Liver (tissue), 8 donors: ENCODE measurements at regions not wholly inside any gene's neighbourhood (a gene's known extent, or its start where the extent isn't known, plus 50 kb on each side); places are given as distances from the start of the nearest gene placed in this dataset.

ENCODE experiments used
- DNase-seq: peaks from one replicate; pipeline ENCODE4 v3.0.0-alpha.2; 2017; ENCODE audit warnings: low spot score
- H3K27ac ChIP-seq, 2 donors: one replicate each; pipeline ENCODE4 v1.7.0; 2013; ENCODE audit warnings: inconsistent platforms in 2 of 2, low read length in 2 of 2, control low read depth in 1 of 2, low read depth in 1 of 2, mild to moderate bottlenecking in 1 of 2
- H3K27me3 ChIP-seq, 4 donors: one replicate each; pipeline versions ENCODE4 v1.6.1 to v1.7.0; 2013; ENCODE audit warnings: low read length in 3 of 4, inconsistent platforms in 1 of 4, mild to moderate bottlenecking in 1 of 4, moderate library complexity in 1 of 4; ENCODE audit not compliant: control insufficient read depth in 4 of 4, insufficient read depth in 4 of 4
- H3K36me3 ChIP-seq, 4 donors: one replicate each; pipeline versions ENCODE4 v1.6.1 to v1.7.0; 2013; ENCODE audit warnings: low read length in 3 of 4, mild to moderate bottlenecking in 3 of 4, low read depth in 1 of 4, moderate library complexity in 1 of 4; ENCODE audit not compliant: control insufficient read depth in 4 of 4, insufficient read depth in 3 of 4
- H3K4me1 ChIP-seq, 4 donors: one replicate each; pipeline versions ENCODE4 v1.6.1 to v1.7.0; 2013; ENCODE audit warnings: low read length in 3 of 4, mild to moderate bottlenecking in 3 of 4, moderate library complexity in 1 of 4; ENCODE audit not compliant: control insufficient read depth in 4 of 4, insufficient read depth in 4 of 4
- H3K4me3 ChIP-seq, 3 donors: one replicate each; pipeline versions ENCODE4 v1.6.1 to v1.7.0; 2013; ENCODE audit warnings: low read length in 3 of 3, control low read depth in 1 of 3, low read depth in 1 of 3, mild to moderate bottlenecking in 1 of 3
- H3K9ac ChIP-seq, 2 donors: one replicate each; pipeline ENCODE4 v1.7.0; 2013; ENCODE audit warnings: low read length in 2 of 2, mild to moderate bottlenecking in 2 of 2, moderate library complexity in 2 of 2, control low read depth in 1 of 2, low read depth in 1 of 2
- H3K9me3 ChIP-seq, 4 donors: one replicate each; pipeline versions ENCODE4 v1.6.1 to v1.7.0; 2013; ENCODE audit warnings: low read length in 3 of 4; ENCODE audit not compliant: control insufficient read depth in 4 of 4
- CTCF ChIP-seq: fragments of 150-350 bp; IDR thresholded peaks from 2 replicates; pipeline ENCODE4 v1.5.1; 2017; ENCODE audit warnings: improper control_type of control experiment, low read depth, low read length; ENCODE audit not compliant: missing input control
- EGR1 ChIP-seq, 2 donors: IDR thresholded peaks; 2 replicates each; pipeline ENCODE4 v1.6.1; 2016 to 2018; ENCODE audit warnings: antibody characterized with exemption in 2 of 2, low read depth in 2 of 2
- FOXA2 ChIP-seq: IDR thresholded peaks from 2 replicates; pipeline ENCODE4 v1.6.1; 2016; ENCODE audit warnings: antibody characterized with exemption
- GABPA ChIP-seq, 2 donors: IDR thresholded peaks in 1 of 2; conservative IDR thresholded peaks in 1 of 2; 2 replicates each; pipeline ENCODE4 v1.6.1; 2016; ENCODE audit warnings: antibody characterized with exemption in 2 of 2, mild to moderate bottlenecking in 1 of 2, moderate library complexity in 1 of 2
- HNF4A ChIP-seq, 2 donors: conservative IDR thresholded peaks; 2 replicates each; pipeline ENCODE4 v1.6.1; 2016; ENCODE audit warnings: antibody characterized with exemption in 2 of 2, mild to moderate bottlenecking in 2 of 2
- JUND ChIP-seq, 2 donors: IDR thresholded peaks; 2 replicates each; pipeline ENCODE4 v1.6.1; 2016; ENCODE audit warnings: antibody characterized with exemption in 2 of 2
- MAX ChIP-seq: IDR thresholded peaks from 2 replicates; pipeline ENCODE4 v1.6.1; 2016; ENCODE audit warnings: antibody characterized with exemption
- NR2F2 ChIP-seq: IDR thresholded peaks from 2 replicates; pipeline ENCODE4 v1.6.1; 2016; ENCODE audit warnings: antibody characterized with exemption
- RAD21 ChIP-seq, 2 donors: IDR thresholded peaks; 2 replicates each; pipeline ENCODE4 v1.6.1; 2016; ENCODE audit warnings: antibody characterized with exemption in 2 of 2, mild to moderate bottlenecking in 2 of 2
- RXRA ChIP-seq, 2 donors: IDR thresholded peaks; 2 replicates each; pipeline ENCODE4 v1.6.1; 2017 to 2018; ENCODE audit warnings: antibody characterized with exemption in 2 of 2, mild to moderate bottlenecking in 1 of 2
- SP1 ChIP-seq: IDR thresholded peaks from 2 replicates; pipeline ENCODE4 v1.6.1; 2018; ENCODE audit warnings: antibody characterized with exemption, mild to moderate bottlenecking
- TAF1 ChIP-seq: conservative IDR thresholded peaks from 2 replicates; pipeline ENCODE4 v1.6.1; 2016; ENCODE audit warnings: antibody characterized with exemption, mild to moderate bottlenecking
- YY1 ChIP-seq: IDR thresholded peaks from 2 replicates; pipeline ENCODE4 v1.6.1; 2016; ENCODE audit warnings: antibody characterized with exemption, mild to moderate bottlenecking
- WGBS: extraction: QIAGEN DNeasy Blood & Tissue Kit; methylation state at CpG from one replicate; pipeline ENCODE4 v1.1.7; 2013; 5-methylcytosine and 5-hydroxymethylcytosine counted together
- TF ChIP-seq, protein P1 (sequence below): IDR thresholded peaks from 2 replicates; pipeline ENCODE4 v1.6.1; 2016; ENCODE audit warnings: antibody characterized with exemption
- TF ChIP-seq, protein P2 (sequence below): IDR thresholded peaks from 2 replicates; pipeline ENCODE4 v1.6.1; 2016; ENCODE audit warnings: antibody characterized with exemption
- TF ChIP-seq, protein P3 (sequence below): IDR thresholded peaks from 2 replicates; pipeline ENCODE4 v1.6.1; 2016; ENCODE audit warnings: antibody characterized with exemption, mild to moderate bottlenecking
- donor health status: healthy.
- donor health status: healthy.
- donor health status: healthy.
- donor health status: healthy.
- donor health status: healthy.

DNA sequence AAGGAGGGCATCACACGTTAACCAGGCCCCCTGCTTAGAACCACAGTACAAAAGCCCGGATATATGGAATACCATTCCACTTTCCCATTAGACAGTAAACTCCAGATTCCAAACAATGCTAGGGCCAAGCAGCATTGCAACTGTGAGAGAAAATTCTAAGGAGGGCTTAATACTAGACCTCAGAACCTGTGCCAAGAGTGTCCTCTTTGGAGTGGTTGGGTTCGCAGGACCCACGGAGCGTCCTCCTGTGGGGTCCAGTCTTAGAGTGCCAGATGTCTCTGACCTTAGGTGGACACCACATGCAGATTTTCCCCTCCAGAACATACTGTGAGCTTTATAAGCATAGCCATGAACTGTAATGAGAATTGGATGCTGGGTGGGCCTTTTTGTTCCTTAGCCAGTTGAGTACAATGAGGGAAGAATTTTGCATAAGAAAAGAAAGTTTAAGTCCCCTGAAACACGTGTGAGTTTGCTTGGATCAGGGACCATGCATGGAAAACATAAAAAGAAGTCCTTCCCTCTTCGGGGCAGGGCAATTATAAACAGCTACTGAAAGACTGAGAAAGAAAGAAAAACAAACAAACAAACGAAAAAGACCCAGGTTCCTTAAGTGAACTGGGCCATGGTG, 325.7 kb downstream of the NEK10 start:
- H3K9ac ChIP-seq = no peak overlapping the region
- no peak overlapping the region for H3K27ac ChIP-seq
- 54% methylated on average over 8 of the region's 8 CpGs for WGBS
- H3K27me3 ChIP-seq = no peaks in the 10 kb centered on the region
- TF ChIP-seq JUND (IDR thresholded peaks at IDR 0.05) (no peak), YY1 (no peak), MAX (no peak), TAF1 (no peak), NR2F2 (no peak), RXRA (IDR thresholded peaks at IDR 0.05) (no peak), SP1 (no peak), HNF4A (conservative IDR thresholded peaks at IDR 0.05) (no peak), CTCF (no peak), FOXA2 (no peak), EGR1 (IDR thresholded peaks at IDR 0.05; ENCODE audit: low read depth in 2 of 2) (no peak), RAD21 (IDR thresholded peaks at IDR 0.05) (no peak), GABPA (IDR thresholded peaks at IDR 0.05 in 1 of 2, conservative IDR thresholded peaks at IDR 0.05 in 1 of 2) (no peak)
- TF ChIP-seq, protein P1, sequence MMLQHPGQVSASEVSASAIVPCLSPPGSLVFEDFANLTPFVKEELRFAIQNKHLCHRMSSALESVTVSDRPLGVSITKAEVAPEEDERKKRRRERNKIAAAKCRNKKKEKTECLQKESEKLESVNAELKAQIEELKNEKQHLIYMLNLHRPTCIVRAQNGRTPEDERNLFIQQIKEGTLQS = no peak
- TF ChIP-seq, protein P2, sequence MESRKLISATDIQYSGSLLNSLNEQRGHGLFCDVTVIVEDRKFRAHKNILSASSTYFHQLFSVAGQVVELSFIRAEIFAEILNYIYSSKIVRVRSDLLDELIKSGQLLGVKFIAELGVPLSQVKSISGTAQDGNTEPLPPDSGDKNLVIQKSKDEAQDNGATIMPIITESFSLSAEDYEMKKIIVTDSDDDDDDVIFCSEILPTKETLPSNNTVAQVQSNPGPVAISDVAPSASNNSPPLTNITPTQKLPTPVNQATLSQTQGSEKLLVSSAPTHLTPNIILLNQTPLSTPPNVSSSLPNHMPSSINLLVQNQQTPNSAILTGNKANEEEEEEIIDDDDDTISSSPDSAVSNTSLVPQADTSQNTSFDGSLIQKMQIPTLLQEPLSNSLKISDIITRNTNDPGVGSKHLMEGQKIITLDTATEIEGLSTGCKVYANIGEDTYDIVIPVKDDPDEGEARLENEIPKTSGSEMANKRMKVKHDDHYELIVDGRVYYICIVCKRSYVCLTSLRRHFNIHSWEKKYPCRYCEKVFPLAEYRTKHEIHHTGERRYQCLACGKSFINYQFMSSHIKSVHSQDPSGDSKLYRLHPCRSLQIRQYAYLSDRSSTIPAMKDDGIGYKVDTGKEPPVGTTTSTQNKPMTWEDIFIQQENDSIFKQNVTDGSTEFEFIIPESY = no peak
- TF ChIP-seq, protein P3, sequence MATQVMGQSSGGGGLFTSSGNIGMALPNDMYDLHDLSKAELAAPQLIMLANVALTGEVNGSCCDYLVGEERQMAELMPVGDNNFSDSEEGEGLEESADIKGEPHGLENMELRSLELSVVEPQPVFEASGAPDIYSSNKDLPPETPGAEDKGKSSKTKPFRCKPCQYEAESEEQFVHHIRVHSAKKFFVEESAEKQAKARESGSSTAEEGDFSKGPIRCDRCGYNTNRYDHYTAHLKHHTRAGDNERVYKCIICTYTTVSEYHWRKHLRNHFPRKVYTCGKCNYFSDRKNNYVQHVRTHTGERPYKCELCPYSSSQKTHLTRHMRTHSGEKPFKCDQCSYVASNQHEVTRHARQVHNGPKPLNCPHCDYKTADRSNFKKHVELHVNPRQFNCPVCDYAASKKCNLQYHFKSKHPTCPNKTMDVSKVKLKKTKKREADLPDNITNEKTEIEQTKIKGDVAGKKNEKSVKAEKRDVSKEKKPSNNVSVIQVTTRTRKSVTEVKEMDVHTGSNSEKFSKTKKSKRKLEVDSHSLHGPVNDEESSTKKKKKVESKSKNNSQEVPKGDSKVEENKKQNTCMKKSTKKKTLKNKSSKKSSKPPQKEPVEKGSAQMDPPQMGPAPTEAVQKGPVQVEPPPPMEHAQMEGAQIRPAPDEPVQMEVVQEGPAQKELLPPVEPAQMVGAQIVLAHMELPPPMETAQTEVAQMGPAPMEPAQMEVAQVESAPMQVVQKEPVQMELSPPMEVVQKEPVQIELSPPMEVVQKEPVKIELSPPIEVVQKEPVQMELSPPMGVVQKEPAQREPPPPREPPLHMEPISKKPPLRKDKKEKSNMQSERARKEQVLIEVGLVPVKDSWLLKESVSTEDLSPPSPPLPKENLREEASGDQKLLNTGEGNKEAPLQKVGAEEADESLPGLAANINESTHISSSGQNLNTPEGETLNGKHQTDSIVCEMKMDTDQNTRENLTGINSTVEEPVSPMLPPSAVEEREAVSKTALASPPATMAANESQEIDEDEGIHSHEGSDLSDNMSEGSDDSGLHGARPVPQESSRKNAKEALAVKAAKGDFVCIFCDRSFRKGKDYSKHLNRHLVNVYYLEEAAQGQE = no peak
- H3K4me1 ChIP-seq = no peaks in the 10 kb centered on the region
- H3K4me3 ChIP-seq = no peak overlapping the region
- no peaks in the 10 kb centered on the region for H3K9me3 ChIP-seq
- DNase-seq = no peak
- H3K36me3 ChIP-seq = no peaks in the 10 kb centered on the region
